GM21360 (cell line): ENCODE measurements at regions not wholly inside any gene's neighbourhood (a gene's known extent, or its start where the extent isn't known, plus 50 kb on each side); places are given as distances from the start of the nearest gene placed in this dataset.
"Not testable (repeated sequence)": the region's sequence is repeated elsewhere in the genome, so short reads cannot be mapped to it uniquely, and the experiment has no call there.

ENCODE experiments used
- ATAC-seq: cut with Tn5 transposase; IDR thresholded peaks from one replicate; pipeline ENCODE4 v1.9.1; 2021; ENCODE audit warnings: mild to moderate bottlenecking, moderate library complexity; ENCODE audit not compliant: unreplicated experiment

DNA sequence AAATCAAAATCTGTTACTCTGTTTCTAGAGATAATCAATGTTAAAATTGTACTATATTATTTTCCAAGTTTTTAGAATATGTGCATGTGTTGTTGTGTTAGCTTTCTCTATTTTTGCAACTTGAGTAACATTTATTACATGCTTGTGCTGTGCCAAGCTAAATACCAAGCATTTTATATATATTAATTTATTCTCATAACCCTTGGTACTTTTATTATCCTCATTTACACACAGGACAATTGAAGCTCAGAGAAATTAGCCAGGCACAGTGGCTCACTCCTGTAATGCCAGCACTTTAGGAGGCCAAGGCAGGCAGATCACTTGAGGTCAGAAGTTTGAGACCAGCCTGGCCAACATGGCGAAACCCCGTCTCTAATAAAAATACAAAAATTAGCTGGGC lies 254.0 kb upstream of the DMRT1 start:
- ATAC-seq, result no peak

DNA sequence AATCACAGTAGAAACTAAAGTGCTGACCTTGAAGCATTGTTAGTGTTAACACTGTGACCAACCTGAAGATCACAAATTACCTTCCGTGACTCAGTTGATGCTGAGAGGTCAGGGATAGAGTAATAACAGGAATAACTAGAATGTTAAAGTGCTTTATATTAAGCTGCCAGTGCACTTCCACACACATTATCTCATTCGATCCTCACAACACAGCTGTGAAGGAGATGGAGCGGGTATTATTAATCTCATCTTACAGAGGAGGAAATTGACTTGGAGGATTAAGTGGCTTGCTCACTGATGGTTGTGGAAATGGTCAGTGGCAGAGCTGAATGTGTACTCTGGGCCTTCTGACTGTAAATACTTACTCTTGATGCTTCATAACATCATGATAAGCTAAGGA lies 252.5 kb upstream of the DMRT1 start:
- no peak for ATAC-seq

- no peak for ATAC-seq
Observed at GRCh38 chr9:589723-590122, 251.8 kb upstream of the DMRT1 start.

- no peak for ATAC-seq
Observed at GRCh38 chr9:591292-591691, 250.2 kb upstream of the DMRT1 start.

DNA sequence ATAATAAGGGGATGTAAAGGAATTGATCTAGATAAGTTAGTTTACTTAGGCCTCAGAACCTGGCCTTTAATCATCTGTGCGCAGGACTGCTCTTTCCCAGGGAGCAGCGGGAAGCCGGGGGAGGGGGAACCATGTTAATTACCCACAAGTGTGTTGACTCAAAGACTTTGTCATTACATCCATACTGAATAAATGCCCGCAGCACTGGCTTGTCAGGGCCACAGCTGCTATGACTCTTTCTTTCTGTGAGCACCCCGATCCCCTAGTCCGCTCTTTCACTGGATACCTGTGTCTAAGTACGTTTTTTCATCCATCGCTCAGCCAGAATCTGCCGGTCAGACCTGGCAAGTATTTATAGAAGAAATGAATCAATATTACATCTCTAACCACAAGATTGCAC lies 249.3 kb upstream of the DMRT1 start:
- no peak for ATAC-seq

- no peak for ATAC-seq
Observed at GRCh38 chr9:592733-593132, 248.8 kb upstream of the DMRT1 start.

GRCh38 chr9:593809-594208 lies 247.7 kb upstream of the DMRT1 start:
- no peak for ATAC-seq

DNA sequence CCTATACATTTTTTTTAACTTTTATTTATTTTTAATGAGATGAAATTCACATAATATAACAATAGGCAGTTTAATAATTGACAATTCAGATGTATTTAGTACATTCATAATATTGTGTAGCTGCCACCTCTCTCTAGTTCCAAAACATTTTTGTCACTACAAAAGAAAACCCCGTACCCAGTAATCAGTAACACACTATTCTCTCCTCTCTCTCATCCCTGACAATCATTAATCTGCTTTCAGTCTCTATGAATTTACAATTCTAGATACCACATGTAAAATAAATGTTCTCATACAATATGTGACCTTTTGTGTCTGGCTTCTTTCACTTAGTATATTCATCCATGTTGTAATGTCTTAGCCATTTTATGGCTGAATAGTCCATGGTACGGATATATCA lies 244.8 kb upstream of the DMRT1 start:
- ATAC-seq, result no peak

- no peak for ATAC-seq
Observed at GRCh38 chr9:600006-600405, 241.5 kb upstream of the DMRT1 start.

- no peak for ATAC-seq
Observed at GRCh38 chr9:602716-603115, 238.8 kb upstream of the DMRT1 start.

DNA sequence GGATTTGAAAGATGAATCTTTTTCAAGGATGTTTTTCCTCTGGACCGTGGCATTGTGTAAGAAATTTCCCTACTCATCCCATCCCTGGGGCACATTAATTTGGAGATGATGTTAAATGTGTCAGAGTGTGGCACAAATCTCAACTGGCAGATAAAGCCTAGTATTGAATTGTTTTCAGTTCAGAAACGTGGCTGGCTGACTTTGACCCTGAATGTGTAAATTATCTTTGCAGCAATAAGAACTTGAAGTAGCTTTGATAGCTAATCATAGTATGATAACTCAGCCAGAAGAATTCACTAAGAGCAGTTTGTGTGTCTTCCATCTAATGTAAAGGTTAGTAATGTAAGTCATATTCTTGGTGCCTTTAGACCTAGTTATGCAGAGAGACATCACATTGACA lies 238.4 kb upstream of the DMRT1 start:
- ATAC-seq, result no peak

DNA sequence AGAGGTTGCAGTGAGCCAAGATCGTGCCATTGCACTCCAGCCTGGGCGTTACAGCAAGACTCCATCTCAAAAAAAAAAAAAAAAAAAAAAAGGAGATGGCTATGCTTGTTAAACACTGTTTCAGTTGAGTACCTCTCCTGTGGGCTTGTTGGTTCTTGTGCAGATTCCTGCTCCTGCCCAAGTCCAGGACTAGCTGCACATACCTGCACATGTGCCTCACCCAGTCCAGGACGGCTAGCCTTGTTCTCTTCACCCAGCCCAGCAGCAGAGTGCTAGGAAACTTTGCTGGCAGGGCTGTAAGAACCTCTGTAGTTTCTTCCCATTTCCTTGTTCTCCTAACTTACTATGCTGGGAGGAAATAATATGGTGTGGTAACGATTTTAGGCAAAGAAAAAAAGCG lies 234.1 kb upstream of the DMRT1 start:
- no peak for ATAC-seq

DNA sequence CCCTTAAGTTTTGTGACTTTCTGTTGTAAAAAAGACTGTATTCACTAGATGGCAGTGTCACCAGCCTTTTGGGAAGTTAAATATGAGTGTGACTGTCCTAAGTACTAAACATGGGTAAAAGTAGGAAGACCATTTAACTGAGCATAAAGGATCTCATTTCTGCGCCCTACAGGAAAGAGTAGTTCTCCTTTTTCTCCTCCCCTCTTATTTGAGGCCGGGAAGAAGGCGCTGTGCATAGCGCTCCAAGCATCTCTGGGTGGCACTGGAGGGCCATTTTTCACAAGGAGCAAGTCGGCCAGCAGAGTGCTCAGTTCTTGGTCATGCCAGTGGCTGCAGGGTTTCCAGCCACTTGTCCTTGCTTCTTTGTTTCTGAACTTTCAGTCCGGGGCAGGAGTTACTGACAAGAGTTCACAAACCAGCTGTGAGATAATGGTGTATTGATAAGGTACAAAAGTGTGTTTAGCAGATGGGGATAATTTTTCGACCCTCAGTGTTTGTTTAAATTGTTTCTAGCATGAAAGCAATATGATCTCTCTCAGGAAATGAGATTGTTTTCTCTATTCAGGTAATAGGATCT lies 227.6 kb upstream of the DMRT1 start:
- peak; percentile 82 for ATAC-seq

DNA sequence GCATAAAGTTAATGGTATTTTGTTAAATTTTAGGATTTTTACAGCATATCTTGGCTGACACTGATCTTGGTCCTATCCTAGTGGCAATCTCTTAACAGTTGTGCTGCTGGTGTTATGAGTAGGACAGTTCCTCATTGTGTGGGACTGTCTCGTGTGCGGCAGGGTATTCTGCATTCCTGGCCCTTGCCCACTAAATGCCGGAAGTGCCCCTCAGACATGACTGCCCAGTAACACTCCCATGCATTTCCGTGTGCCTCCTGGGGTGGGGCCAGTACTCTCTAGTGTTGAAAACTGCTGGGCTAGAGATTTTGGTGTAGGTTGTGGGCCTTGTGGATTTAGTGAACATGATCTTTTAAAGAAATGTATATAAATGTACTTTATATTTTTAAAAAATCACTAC lies 227.1 kb upstream of the DMRT1 start:
- no peak for ATAC-seq

DNA sequence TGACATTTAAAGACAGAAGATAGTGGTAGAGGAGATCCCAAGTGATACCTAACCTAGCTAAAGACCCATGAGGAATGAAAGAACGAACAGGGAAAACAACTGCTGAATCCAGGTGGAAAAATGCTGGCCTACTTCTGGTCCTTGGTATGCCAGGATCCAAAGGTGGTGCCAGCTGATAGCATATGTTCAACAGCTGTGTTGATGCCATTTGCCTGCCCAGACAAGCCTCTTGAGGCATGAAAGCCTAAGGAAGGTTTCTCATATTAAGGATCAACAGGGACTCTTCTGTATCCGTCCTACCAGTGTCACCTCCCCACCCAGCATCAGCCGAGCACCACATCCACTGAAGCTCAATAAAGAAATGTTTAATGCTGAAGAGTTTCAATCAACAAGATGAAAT lies 225.7 kb upstream of the DMRT1 start:
- ATAC-seq, result no peak

DNA sequence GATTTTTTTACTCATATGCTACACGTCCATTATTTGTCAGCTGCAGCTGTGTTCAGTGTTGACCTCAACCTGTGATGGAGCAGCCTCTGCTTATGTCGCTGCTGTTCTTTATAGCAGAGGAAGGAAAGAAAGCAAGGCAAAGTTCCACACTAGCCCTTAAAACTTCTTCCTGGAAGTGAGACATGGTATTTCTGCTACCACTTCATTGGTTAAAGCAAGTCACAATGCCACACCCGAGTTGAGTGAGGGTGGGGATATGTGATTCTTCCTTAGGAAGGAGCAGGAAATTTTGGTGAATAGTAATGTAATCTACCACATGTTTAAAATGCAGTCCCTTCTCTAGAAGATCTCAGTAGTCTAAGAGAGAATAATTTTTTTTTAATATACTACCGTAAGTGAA lies 224.8 kb upstream of the DMRT1 start:
- ATAC-seq, result no peak

DNA sequence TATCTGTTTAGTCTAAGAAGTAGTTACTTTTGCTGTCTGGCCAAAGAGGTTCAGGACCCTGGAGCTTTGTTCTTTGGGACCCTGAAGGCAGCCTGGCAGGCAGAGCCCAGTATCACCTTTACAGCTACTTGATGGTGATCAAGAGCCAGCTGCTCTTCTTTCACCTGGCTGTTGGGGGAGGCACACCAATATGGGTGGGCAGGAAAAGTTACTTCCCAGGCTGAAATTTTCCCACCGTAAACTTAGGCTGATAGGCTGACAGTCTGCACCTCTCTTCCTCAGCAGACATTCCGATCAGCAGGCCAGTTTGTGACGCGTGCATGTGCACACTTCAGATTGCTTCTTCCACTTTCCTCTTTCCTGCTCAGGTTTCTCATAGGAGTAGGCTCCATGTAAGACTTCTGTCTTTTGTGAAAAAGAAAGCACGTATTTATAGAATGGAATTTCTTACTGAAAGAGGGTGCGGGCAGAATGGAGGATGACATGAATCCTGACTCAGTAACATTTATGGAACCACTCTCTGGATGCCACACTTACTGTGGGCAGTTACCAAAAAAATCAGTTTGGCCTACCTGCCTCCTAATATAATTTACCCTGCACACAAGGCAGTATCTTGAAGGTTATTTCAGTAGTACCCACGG lies 223.9 kb upstream of the DMRT1 start:
- ATAC-seq, result no peak

DNA sequence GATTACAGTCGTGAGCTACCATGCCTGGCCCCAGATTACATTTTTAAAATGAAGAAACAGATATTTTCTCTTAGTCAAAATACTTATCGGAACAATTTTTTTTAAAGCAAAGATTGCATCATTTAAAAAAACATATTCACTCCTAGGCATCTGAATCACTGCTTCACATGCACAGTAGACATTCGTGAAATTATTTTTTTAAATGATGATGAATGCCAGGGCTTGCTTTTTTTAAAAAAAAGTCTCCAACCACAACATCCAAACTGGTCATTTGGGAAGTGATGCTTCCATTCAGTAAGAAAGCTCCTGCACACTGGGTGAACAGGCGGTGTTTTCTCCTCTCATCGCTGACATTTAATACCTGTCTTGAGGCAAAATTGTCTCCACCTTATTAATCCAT lies 223.0 kb upstream of the DMRT1 start:
- no peak for ATAC-seq

- ATAC-seq, result no peak
Observed at GRCh38 chr9:621201-621855, 220.2 kb upstream of the DMRT1 start.

- no peak for ATAC-seq
Observed at GRCh38 chr9:624935-625500, 216.5 kb upstream of the DMRT1 start.

- ATAC-seq, result no peak
Observed at GRCh38 chr9:625613-626012, 215.9 kb upstream of the DMRT1 start.

DNA sequence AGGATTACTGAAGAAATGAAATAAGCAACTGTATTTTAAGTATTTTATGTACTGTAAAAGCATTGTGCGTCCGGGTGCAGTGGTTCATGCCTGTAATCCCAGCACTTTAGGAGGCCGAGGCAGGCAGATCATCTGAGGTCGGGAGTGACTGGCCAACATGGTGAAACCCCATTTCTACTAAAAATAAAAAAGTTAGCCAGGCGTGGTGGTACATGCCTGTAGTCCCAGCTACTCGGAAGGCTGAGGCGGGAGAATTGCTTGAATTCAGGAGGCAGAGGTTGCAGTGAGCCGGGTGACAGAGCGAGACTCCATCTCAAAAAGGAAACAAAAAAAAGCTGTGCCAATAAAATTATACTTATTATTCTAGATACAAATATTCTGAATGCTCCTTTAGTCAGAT lies 215.4 kb upstream of the DMRT1 start:
- not testable (repeated sequence) for ATAC-seq
